DMS79 (cell line): ENCODE measurements at regions not wholly inside any gene's neighbourhood (a gene's known extent, or its start where the extent isn't known, plus 50 kb on each side); places are given as distances from the start of the nearest gene placed in this dataset.

Experiments
- DNase-seq: peaks from one replicate; lab custom pipeline; 2025; lab: John Stamatoyannopoulos, UW

- no peak for DNase-seq
Observed at GRCh38 chr5:88544136-88544645, 275.5 kb upstream of the TMEM161B start.

GRCh38 chr5:88542786-88543185 lies 274.1 kb upstream of the TMEM161B start:
- DNase-seq: no peak

- no peak for DNase-seq
Observed at GRCh38 chr5:88540471-88541115, 271.9 kb upstream of the TMEM161B start.

GRCh38 chr5:88539693-88540365 lies 271.2 kb upstream of the TMEM161B start:
- DNase-seq: no peak

GRCh38 chr5:88539026-88539425 lies 270.4 kb upstream of the TMEM161B start:
- no peak for DNase-seq

- DNase-seq: no peak
Observed at GRCh38 chr5:88536146-88536545, 267.5 kb upstream of the TMEM161B start.

- DNase-seq: no peak
Observed at GRCh38 chr5:88524941-88525340, 256.3 kb upstream of the TMEM161B start.

- DNase-seq: no peak
Observed at GRCh38 chr5:88519066-88519465, 250.4 kb upstream of the TMEM161B start.

GRCh38 chr5:88518131-88519016 lies 249.7 kb upstream of the TMEM161B start:
- no peak for DNase-seq

GRCh38 chr5:88515881-88516819 lies 247.5 kb upstream of the TMEM161B start:
- no peak for DNase-seq

GRCh38 chr5:88515068-88515467 lies 246.4 kb upstream of the TMEM161B start:
- DNase-seq: no peak

- DNase-seq: no peak
Observed at GRCh38 chr5:88509403-88509802, 240.8 kb upstream of the TMEM161B start.

GRCh38 chr5:88507261-88507660 lies 238.6 kb upstream of the TMEM161B start:
- DNase-seq: no peak

- DNase-seq: no peak
Observed at GRCh38 chr5:88503406-88503805, 234.8 kb upstream of the TMEM161B start.

GRCh38 chr5:88503041-88503345 lies 234.3 kb upstream of the TMEM161B start:
- no peak for DNase-seq

GRCh38 chr5:88502179-88503040 lies 233.8 kb upstream of the TMEM161B start:
- DNase-seq: no peak

- DNase-seq: no peak
Observed at GRCh38 chr5:88495810-88496209, 227.2 kb upstream of the TMEM161B start.

- DNase-seq: no peak
Observed at GRCh38 chr5:88490874-88491273, 222.2 kb upstream of the TMEM161B start.

- no peak for DNase-seq
Observed at GRCh38 chr5:88489364-88489763, 220.7 kb upstream of the TMEM161B start.

- no peak for DNase-seq
Observed at GRCh38 chr5:88488561-88488960, 219.9 kb upstream of the TMEM161B start.

GRCh38 chr5:88488130-88488529 lies 219.5 kb upstream of the TMEM161B start:
- DNase-seq: no peak
